CD14-positive monocyte (primary cell): ENCODE measurements at regions not wholly inside any gene's neighbourhood (a gene's known extent, or its start where the extent isn't known, plus 50 kb on each side); places are given as distances from the start of the nearest gene placed in this dataset.
"Not testable (repeated sequence)": the region's sequence is repeated elsewhere in the genome, so short reads cannot be mapped to it uniquely, and the experiment has no call there.

Experiments
- DNase-seq, 3 donors: peaks; one replicate each; pipeline ENCODE4 v3.0.0-alpha.2; 2011 to 2022
- H2AFZ ChIP-seq: 2 replicates; pipeline ENCODE4 v1.6.0; 2012; ENCODE audit warnings: mild to moderate bottlenecking, low read depth, low read length, inconsistent platforms; ENCODE audit not compliant: insufficient read depth, poor library complexity, severe bottlenecking
- H3K27ac ChIP-seq, 2 donors: 1 replicate in 1 of 2; 2 replicates in 1 of 2; pipeline ENCODE4 v1.5.1; 2012 to 2013; ENCODE audit warnings: low read length in 2 of 2, control low read depth in 1 of 2, inconsistent platforms in 1 of 2, low read depth in 1 of 2, mild to moderate bottlenecking in 1 of 2
- H3K27me3 ChIP-seq, 2 donors: one replicate each; pipeline versions ENCODE4 v1.6.0 to v1.6.1; 2011 to 2013; ENCODE audit warnings: low read length in 2 of 2; ENCODE audit not compliant: control insufficient read depth in 2 of 2, insufficient read depth in 2 of 2
- H3K36me3 ChIP-seq, 2 donors: replicated peaks in 1 of 2; 1 replicate in 1 of 2; 2 replicates in 1 of 2; pipeline versions ENCODE4 v1.5.1 to v1.6.1; 2012 to 2013; ENCODE audit warnings: low read length in 2 of 2, control low read depth in 1 of 2, inconsistent platforms in 1 of 2, mild to moderate bottlenecking in 1 of 2; ENCODE audit not compliant: insufficient read depth in 2 of 2, control insufficient read depth in 1 of 2
- H3K4me1 ChIP-seq, 2 donors: 1 replicate in 1 of 2; 2 replicates in 1 of 2; pipeline versions ENCODE4 v1.5.1 to v1.6.1; 2012 to 2013; ENCODE audit warnings: low read length in 2 of 2, control low read depth in 1 of 2, inconsistent platforms in 1 of 2, mild to moderate bottlenecking in 1 of 2, moderate library complexity in 1 of 2; ENCODE audit not compliant: insufficient read depth in 2 of 2, control insufficient read depth in 1 of 2
- H3K4me2 ChIP-seq: replicated peaks from 2 replicates; pipeline ENCODE3; 2012; ENCODE audit warnings: low read length, moderate library complexity, mild to moderate bottlenecking; ENCODE audit not compliant: poor library complexity, severe bottlenecking; ENCODE audit errors: extremely low read depth
- H3K4me3 ChIP-seq, 3 experiments: fragments of 200-600 bp in 1 of 3; sonication (generic) in 1 of 3; replicated peaks in 1 of 3; 1 replicate in 2 of 3; 2 replicates in 1 of 3; pipeline ENCODE4 v1.5.1; 2011 to 2013; ENCODE audit warnings: low read length in 3 of 3, mild to moderate bottlenecking in 3 of 3, control low read depth in 2 of 3, low read depth in 2 of 3, inconsistent platforms in 1 of 3, moderate library complexity in 1 of 3
- H3K79me2 ChIP-seq: 2 replicates; pipeline ENCODE4 v1.6.0; 2012; ENCODE audit warnings: mild to moderate bottlenecking, control low read depth, inconsistent platforms, low read length, moderate library complexity; ENCODE audit not compliant: insufficient read depth
- H3K9ac ChIP-seq: 2 replicates; pipeline ENCODE4 v1.6.0; 2017; ENCODE audit warnings: low read length, mild to moderate bottlenecking; ENCODE audit not compliant: insufficient read depth, poor library complexity, severe bottlenecking
- H3K9me3 ChIP-seq, 2 donors: replicated peaks in 1 of 2; 1 replicate in 1 of 2; 2 replicates in 1 of 2; pipeline versions ENCODE4 v1.5.1 to v1.6.1; 2012 to 2013; ENCODE audit warnings: low read length in 2 of 2, control low read depth in 1 of 2; ENCODE audit not compliant: control insufficient read depth in 1 of 2, insufficient read depth in 1 of 2
- H4K20me1 ChIP-seq: 2 replicates; pipeline ENCODE4 v1.6.0; 2012; ENCODE audit warnings: mild to moderate bottlenecking, low read length, control low read depth, moderate library complexity; ENCODE audit not compliant: insufficient read depth
- H3K27ac Mint-ChIP-seq, 7 donors: one replicate each; pipeline ENCODE4 v1.8.0; 2020; ENCODE audit warnings: mild to moderate bottlenecking in 7 of 7, mixed read lengths in 7 of 7, moderate library complexity in 6 of 7, inconsistent platforms in 2 of 7
- H3K27me3 Mint-ChIP-seq, 3 donors: one replicate each; pipeline ENCODE4 v1.8.0; 2021 to 2022; ENCODE audit warnings: low read depth in 3 of 3, mild to moderate bottlenecking in 3 of 3, mixed read lengths in 3 of 3, moderate library complexity in 3 of 3, inconsistent platforms in 1 of 3
- H3K36me3 Mint-ChIP-seq, 2 donors: one replicate each; pipeline ENCODE4 v1.8.0; 2020; ENCODE audit warnings: mixed read lengths in 2 of 2, inconsistent platforms in 1 of 2, mild to moderate bottlenecking in 1 of 2
- H3K4me1 Mint-ChIP-seq: one replicate; pipeline ENCODE4 v1.8.0; 2020; ENCODE audit warnings: mild to moderate bottlenecking, mixed read lengths
- H3K4me3 Mint-ChIP-seq, 2 donors: one replicate each; pipeline ENCODE4 v1.8.0; 2020; ENCODE audit warnings: mild to moderate bottlenecking in 2 of 2, mixed read lengths in 2 of 2, moderate library complexity in 1 of 2
- H3K9me3 Mint-ChIP-seq, 7 donors: one replicate each; pipeline ENCODE4 v1.8.0; 2020 to 2022; ENCODE audit warnings: mixed read lengths in 7 of 7, mild to moderate bottlenecking in 6 of 7, moderate library complexity in 6 of 7, inconsistent platforms in 2 of 7
- WGBS: methylation state at CpG from one replicate; pipeline ENCODE4 v1.1.5; 2013; ENCODE audit warnings: missing lambda C conversion rate; ENCODE audit not compliant: insufficient coverage; 5-methylcytosine and 5-hydroxymethylcytosine counted together
- intact Hi-C, 2 donors: fragments of 100-400 bp; cut with micrococcal nuclease; formaldehyde crosslinking; loops; one replicate each; pipeline versions ENCODE4 v1.15.0 to v1.15.1; 2023
- TF ChIP-seq, protein P1 (sequence below): fragments of 200-600 bp; IDR thresholded peaks from one replicate; pipeline ENCODE4 v1.8.0; 2022; ENCODE audit warnings: antibody characterized with exemption, mild to moderate bottlenecking

DNA sequence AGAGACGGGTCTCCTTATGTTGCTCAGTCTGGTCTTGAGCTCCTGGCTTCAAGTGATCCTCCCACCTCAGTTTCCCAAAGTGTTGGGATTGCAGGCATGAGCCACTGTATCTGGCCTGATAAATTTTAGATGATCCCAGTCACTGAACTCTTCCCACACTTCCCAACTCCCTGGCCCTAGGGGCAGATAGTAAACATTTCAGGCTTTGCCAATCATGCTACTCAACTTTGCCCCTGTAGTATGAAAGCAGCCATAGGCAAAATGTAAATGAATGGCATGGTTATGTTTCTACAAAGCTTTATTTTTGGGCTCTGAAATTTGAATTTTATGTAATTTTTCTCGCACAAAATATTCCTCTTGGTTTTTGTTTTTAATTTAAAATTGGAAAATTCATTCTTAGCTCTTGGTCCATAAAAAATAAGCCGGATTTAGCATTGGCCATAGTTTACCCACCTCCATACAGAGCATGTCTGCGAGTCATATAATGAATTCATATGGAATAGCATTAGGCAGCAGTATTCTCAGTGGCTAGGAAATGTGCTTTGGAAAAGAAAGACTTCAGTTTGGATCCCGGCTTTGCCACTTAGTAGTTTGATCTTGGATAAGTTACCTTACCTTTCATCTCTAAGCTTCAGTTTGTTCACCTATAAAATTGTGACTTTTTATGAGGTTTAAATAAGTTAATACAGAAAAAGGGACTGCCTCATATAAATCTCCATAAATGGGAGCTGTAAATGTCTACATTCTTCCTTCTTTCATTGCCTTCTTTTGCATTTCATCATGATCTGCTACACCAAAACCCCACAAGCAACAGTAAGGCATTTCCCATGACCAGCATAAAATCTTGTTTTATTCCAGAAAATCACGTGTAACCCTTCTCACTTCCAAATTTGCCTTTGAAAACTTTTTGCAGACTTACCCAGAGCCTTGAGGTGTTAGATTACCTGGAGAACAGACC lies 360.3 kb upstream of the TPM1 start:
- H3K4me2 ChIP-seq, result no peak overlapping the region
- Mint-ChIP-seq H3K4me1 (no peaks in the 10 kb centered on the region), H3K4me3 (no peak overlapping the region), H3K36me3 (no peaks in the 10 kb centered on the region), H3K9me3 (peaks cover 0 to 4% (median 2%) of the 10 kb centered on the region in 7 donors), H3K27me3 (no peaks in the 10 kb centered on the region), H3K27ac (no peak overlapping the region)
- 100% methylated on average over 1 of the region's 6 CpGs for WGBS
- no peak overlapping the region for H3K27ac ChIP-seq
- H3K27me3 ChIP-seq, result no peaks in the 10 kb centered on the region
- H2AFZ ChIP-seq, result no peak overlapping the region
- no peaks in the 10 kb centered on the region for H3K79me2 ChIP-seq
- H4K20me1 ChIP-seq, result no peaks in the 10 kb centered on the region
- intact Hi-C loops, result no loop called here
- H3K4me1 ChIP-seq, result no peaks in the 10 kb centered on the region
- H3K9me3 ChIP-seq, result no peaks in the 10 kb centered on the region
- H3K36me3 ChIP-seq, result no peaks in the 10 kb centered on the region
- DNase-seq, result no peak
- TF ChIP-seq, protein P1, sequence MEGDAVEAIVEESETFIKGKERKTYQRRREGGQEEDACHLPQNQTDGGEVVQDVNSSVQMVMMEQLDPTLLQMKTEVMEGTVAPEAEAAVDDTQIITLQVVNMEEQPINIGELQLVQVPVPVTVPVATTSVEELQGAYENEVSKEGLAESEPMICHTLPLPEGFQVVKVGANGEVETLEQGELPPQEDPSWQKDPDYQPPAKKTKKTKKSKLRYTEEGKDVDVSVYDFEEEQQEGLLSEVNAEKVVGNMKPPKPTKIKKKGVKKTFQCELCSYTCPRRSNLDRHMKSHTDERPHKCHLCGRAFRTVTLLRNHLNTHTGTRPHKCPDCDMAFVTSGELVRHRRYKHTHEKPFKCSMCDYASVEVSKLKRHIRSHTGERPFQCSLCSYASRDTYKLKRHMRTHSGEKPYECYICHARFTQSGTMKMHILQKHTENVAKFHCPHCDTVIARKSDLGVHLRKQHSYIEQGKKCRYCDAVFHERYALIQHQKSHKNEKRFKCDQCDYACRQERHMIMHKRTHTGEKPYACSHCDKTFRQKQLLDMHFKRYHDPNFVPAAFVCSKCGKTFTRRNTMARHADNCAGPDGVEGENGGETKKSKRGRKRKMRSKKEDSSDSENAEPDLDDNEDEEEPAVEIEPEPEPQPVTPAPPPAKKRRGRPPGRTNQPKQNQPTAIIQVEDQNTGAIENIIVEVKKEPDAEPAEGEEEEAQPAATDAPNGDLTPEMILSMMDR, result no peak
- no peak overlapping the region for H3K4me3 ChIP-seq
- no peak overlapping the region for H3K9ac ChIP-seq

DNA sequence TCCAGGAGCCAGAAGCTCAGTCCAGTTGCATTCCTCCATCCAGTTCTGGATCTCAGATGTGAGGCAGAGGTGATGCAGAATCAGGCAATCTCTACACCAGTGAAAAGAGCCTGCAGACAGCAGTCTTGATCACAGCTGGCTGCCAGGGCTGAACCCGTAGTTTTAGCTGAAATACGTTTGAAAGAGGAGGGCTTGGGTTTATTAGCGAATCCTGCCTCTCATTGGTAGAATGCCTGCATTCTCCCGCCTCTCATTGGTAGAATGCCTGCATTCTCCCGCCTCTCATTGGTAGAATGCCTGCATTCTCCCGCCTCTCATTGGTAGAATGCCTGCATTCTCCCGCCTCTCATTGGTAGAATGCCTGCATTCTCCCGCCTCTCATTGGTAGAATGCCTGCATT lies 359.4 kb upstream of the TPM1 start:
- H3K9me3 Mint-ChIP-seq, DNase-seq, H3K36me3 ChIP-seq, H3K4me1 Mint-ChIP-seq, H3K27me3 Mint-ChIP-seq, H3K9me3 ChIP-seq, H3K9ac ChIP-seq, H3K4me3 Mint-ChIP-seq, H3K27ac ChIP-seq, H3K79me2 ChIP-seq, H3K27ac Mint-ChIP-seq, intact Hi-C loops, H3K4me3 ChIP-seq, H3K27me3 ChIP-seq, H4K20me1 ChIP-seq, H3K4me1 ChIP-seq, H3K36me3 Mint-ChIP-seq, H2AFZ ChIP-seq, H3K4me2 ChIP-seq: not testable (repeated sequence)
- WGBS, result 88% methylated on average over 3 of the region's 8 CpGs
